Neural cell (in vitro differentiated cells): ENCODE measurements at regions not wholly inside any gene's neighbourhood (a gene's known extent, or its start where the extent isn't known, plus 50 kb on each side); places are given as distances from the start of the nearest gene placed in this dataset.
"Not testable (repeated sequence)": the region's sequence is repeated elsewhere in the genome, so short reads cannot be mapped to it uniquely, and the experiment has no call there.

ENCODE experiments used
- H2AFZ ChIP-seq: fragments of 200-600, 300-800 bp; sonication (generic), shearing (Covaris generic); 2 replicates; pipeline ENCODE4 v1.6.0; 2014; ENCODE audit warnings: low read depth, mild to moderate bottlenecking, antibody characterized with exemption, low read length, moderate library complexity
- H3F3A ChIP-seq: fragments of 200-600 bp; shearing (Covaris generic); 2 replicates; pipeline ENCODE4 v1.6.1; 2016; ENCODE audit warnings: mild to moderate bottlenecking, moderate library complexity, mixed read lengths, antibody characterized with exemption, low read length; ENCODE audit not compliant: insufficient read depth, poor library complexity, severe bottlenecking
- H3K27ac ChIP-seq: fragments of 200-600, 300-800 bp; sonication (generic), shearing (Covaris generic); 2 replicates; pipeline ENCODE4 v1.5.1; 2014; ENCODE audit warnings: mild to moderate bottlenecking, low read length, moderate library complexity
- H3K27me3 ChIP-seq: fragments of 300-800, 200-600 bp; sonication (generic), shearing (Covaris generic); 2 replicates; pipeline ENCODE4 v1.6.0; 2014; ENCODE audit warnings: mild to moderate bottlenecking, low read depth, low read length, moderate library complexity; ENCODE audit not compliant: insufficient read depth
- H3K36me3 ChIP-seq: fragments of 300-800, 200-600 bp; sonication (generic), shearing (Covaris generic); 2 replicates; pipeline ENCODE4 v1.5.1; 2014; ENCODE audit warnings: mild to moderate bottlenecking, antibody characterized with exemption, low read length, moderate library complexity; ENCODE audit not compliant: insufficient read depth
- H3K4me2 ChIP-seq: fragments of 300-800, 200-600 bp; sonication (generic), shearing (Covaris generic); 2 replicates; pipeline ENCODE4 v1.6.0; 2014; ENCODE audit warnings: mild to moderate bottlenecking, low read length
- H3K4me3 ChIP-seq: fragments of 300-800, 200-600 bp; sonication (generic), shearing (Covaris generic); 2 replicates; pipeline ENCODE4 v1.5.1; 2014; ENCODE audit warnings: mild to moderate bottlenecking, low read length, moderate library complexity
- H3K79me2 ChIP-seq: fragments of 200-600 bp; shearing (Covaris generic); replicated peaks from 2 replicates; pipeline ENCODE4 v1.6.0; 2014; ENCODE audit warnings: mild to moderate bottlenecking, low read length, moderate library complexity; ENCODE audit not compliant: insufficient read depth
- H3K9ac ChIP-seq: fragments of 300-800, 200-600 bp; sonication (generic), shearing (Covaris generic); 2 replicates; pipeline ENCODE4 v1.6.1; 2016; ENCODE audit warnings: mild to moderate bottlenecking, low read length, mixed read lengths
- H3K9me2 ChIP-seq: fragments of 200-600 bp; shearing (Covaris generic); 2 replicates; pipeline ENCODE4 v1.6.1; 2016; ENCODE audit warnings: mild to moderate bottlenecking, low read length, mixed read lengths; ENCODE audit not compliant: insufficient read depth
- H3K9me3 ChIP-seq: fragments of 200-600, 300-800 bp; sonication (generic), shearing (Covaris generic); 2 replicates; pipeline ENCODE4 v1.6.1; 2016; ENCODE audit warnings: mild to moderate bottlenecking, mixed run types, low read length, moderate library complexity, mixed read lengths
- H4K20me1 ChIP-seq: fragments of 200-600 bp; shearing (Covaris generic); 2 replicates; pipeline ENCODE4 v1.6.1; 2016; ENCODE audit warnings: mild to moderate bottlenecking, mixed run types; ENCODE audit not compliant: insufficient read depth
- EZH2 ChIP-seq: fragments of 200-600, 300-800 bp; shearing (Covaris generic), sonication (generic); IDR thresholded peaks from 2 replicates; pipeline ENCODE4 v1.6.1; 2014; ENCODE audit warnings: antibody characterized with exemption, low read length, borderline replicate concordance, mild to moderate bottlenecking; ENCODE audit not compliant: insufficient read depth, poor library complexity, severe bottlenecking
- MXI1 ChIP-seq: fragments of 450-650 bp; conservative IDR thresholded peaks from 2 replicates; pipeline ENCODE4 v1.6.1; 2014; ENCODE audit warnings: antibody characterized with exemption, mild to moderate bottlenecking; ENCODE audit not compliant: poor library complexity, severe bottlenecking
- POLR2AphosphoS5 ChIP-seq: IDR thresholded peaks from 2 replicates; pipeline ENCODE4 v1.6.1; 2012
- RAD21 ChIP-seq: fragments of 450-650 bp; conservative IDR thresholded peaks from 2 replicates; pipeline ENCODE4 v1.6.1; 2014; ENCODE audit warnings: antibody characterized with exemption, mild to moderate bottlenecking, moderate library complexity
- SMC3 ChIP-seq: fragments of 450-650 bp; conservative IDR thresholded peaks from 2 replicates; pipeline ENCODE4 v1.6.1; 2014; ENCODE audit warnings: antibody characterized with exemption, mild to moderate bottlenecking, moderate library complexity; ENCODE audit not compliant: poor library complexity
- TAF1 ChIP-seq: IDR thresholded peaks from 2 replicates; pipeline ENCODE4 v1.6.1; 2012; ENCODE audit warnings: low read depth
- TF ChIP-seq, protein P1 (sequence below): fragments of 450-650 bp; IDR thresholded peaks from 2 replicates; pipeline ENCODE4 v1.5.1; 2014; ENCODE audit warnings: antibody characterized with exemption, mild to moderate bottlenecking, moderate library complexity; ENCODE audit not compliant: poor library complexity, severe bottlenecking

DNA sequence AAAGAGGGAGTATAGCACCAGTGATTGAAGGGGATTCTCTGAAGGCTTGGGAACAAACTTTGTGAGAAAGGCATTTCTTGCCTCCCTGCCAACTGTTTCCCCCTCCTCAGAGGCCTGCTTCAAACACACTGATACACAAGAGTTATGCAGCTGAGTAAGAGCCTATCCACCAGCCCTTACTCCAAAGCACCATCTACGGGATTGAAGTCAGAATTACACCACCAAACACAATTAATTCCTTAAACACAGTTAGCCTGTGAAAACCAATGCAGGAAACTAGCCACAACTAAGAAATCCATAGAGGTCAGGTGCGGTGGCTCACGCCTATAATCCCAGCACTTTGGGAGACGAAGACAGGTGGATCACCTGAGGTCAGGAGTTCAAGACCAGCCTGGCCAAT lies 138.3 kb downstream of the SHCBP1 start:
- H3K9me3 ChIP-seq: peaks cover 5% of the 10 kb centered on the region
- H3K27ac ChIP-seq: no peak overlapping the region
- H2AFZ ChIP-seq: no peak overlapping the region
- no peak overlapping the region for H3K4me3 ChIP-seq
- no peaks in the 10 kb centered on the region for H3K27me3 ChIP-seq
- no peaks in the 10 kb centered on the region for H3K9me2 ChIP-seq
- no peaks in the 10 kb centered on the region for H3K79me2 ChIP-seq
- no peak for TF ChIP-seq POLR2AphosphoS5
- no peak for TF ChIP-seq TAF1
- no peak for TF ChIP-seq MXI1
- no peak for TF ChIP-seq RAD21
- H4K20me1 ChIP-seq: no peaks in the 10 kb centered on the region
- no peaks in the 10 kb centered on the region for H3F3A ChIP-seq
- no peak overlapping the region for H3K9ac ChIP-seq
- no peaks in the 10 kb centered on the region for H3K36me3 ChIP-seq
- H3K4me2 ChIP-seq: no peak overlapping the region

DNA sequence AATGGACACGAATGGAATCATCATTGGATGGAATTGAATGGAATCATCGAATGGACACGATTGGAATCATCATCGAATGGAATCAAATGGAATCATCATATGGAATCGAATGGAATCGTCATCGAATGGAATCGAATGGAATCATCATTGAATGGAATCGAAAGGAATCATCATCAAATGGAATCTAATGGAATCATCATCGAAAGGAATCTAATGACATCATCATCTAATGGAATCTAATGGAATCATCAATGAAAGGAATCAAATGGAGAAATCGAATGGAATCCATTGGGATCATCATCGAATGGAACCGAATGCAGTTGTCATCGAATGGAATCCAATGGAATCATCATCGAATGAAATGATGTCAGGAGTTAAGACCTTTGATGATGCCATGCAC lies 154.9 kb downstream of the SHCBP1 start:
- TF ChIP-seq EZH2: no peak
- no peak for TF ChIP-seq POLR2AphosphoS5
- no peaks in the 10 kb centered on the region for H4K20me1 ChIP-seq
- H3K9me3 ChIP-seq: peaks cover 25% of the 10 kb centered on the region
- no peaks in the 10 kb centered on the region for H3K79me2 ChIP-seq
- H2AFZ ChIP-seq: no peak overlapping the region
- no peaks in the 10 kb centered on the region for H3F3A ChIP-seq
- no peaks in the 10 kb centered on the region for H3K36me3 ChIP-seq
- no peak overlapping the region for H3K4me2 ChIP-seq
- H3K4me3 ChIP-seq: no peak overlapping the region
- no peak overlapping the region for H3K9ac ChIP-seq
- no peak overlapping the region for H3K27ac ChIP-seq
- H3K27me3 ChIP-seq: no peaks in the 10 kb centered on the region
- H3K9me2 ChIP-seq: no peaks in the 10 kb centered on the region

DNA sequence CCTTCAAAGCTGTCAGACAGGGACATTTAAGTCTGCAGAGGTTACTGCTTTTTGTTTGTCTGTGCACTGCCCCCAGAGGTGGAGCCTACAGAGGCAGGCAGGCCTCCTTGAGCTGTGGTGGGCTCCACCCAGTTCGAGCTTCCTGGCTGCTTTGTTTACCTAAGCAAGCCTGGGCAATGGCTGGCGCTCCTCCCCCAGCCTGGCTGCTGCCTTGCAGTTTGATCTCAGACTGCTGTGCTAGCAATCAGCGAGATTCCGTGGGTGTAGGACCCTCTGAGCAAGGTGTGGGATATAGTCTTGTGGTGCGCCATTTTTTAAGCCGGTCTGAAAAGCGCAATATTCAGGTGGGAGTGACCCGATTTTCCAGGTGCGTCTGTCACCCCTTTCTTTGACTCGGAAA lies 166.4 kb downstream of the SHCBP1 start:
- not testable (repeated sequence) for H3K9me2 ChIP-seq, H3F3A ChIP-seq, H3K4me3 ChIP-seq, H2AFZ ChIP-seq, H3K9ac ChIP-seq, H3K36me3 ChIP-seq, H4K20me1 ChIP-seq, H3K4me2 ChIP-seq, H3K9me3 ChIP-seq, H3K79me2 ChIP-seq, H3K27ac ChIP-seq, H3K27me3 ChIP-seq

DNA sequence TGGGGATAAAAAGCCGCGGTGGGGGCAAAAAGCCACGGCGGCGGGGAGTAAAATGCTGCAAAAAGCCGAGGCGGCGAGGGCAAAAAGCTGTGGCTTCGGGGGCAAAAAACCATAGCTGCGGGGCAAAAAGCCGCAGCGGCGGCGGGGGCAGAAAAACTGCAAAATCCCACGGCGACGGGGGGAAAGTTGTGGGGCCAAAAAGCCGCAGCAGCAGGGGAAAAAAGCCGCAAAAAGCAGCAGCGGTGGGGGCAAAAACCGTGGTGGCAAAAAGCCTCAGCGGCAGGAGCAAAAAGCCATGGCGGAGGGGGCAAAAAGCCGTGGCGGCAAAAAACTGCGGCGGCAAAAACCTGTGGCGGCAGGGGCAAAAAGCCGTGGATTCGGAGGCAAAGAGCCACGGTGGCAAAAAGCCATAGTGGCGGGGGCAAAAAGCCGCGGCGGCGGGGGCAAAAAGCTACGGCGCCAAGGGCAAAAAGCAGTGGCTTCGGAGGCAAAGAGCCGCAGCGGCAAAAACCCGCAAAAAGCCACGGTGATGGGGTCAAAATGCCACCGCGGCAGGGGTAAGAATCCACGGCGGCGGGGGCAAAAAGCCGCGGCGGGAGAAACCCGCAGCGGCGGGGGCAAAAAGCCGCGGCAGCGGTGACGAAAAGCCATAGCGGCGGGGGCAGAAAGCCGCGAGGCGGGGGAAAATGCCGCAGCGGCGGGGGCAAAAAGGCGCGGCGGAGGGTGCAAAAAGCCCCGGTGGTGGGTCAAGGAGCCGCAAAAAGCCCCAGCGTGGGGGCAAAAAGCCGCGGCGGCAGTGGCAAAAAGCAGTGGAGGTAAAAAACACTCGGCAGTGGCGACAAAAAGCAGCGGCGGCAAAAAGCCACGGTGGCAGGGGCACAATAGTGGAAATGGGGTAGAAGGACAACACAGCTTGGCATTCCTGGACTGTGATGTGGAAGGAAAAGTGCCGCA lies 192.8 kb downstream of the SHCBP1 start:
- Histone ChIP-seq H3K4me2 (no peak overlapping the region), H3K79me2 (no peaks in the 10 kb centered on the region), H2AFZ (no peak overlapping the region), H3K9ac (no peak overlapping the region), H3K27me3 (no peaks in the 10 kb centered on the region), H3K27ac (no peak overlapping the region), H3K4me3 (no peak overlapping the region), H3K9me2 (no peaks in the 10 kb centered on the region), H3F3A (no peaks in the 10 kb centered on the region), H3K9me3 (no peaks in the 10 kb centered on the region), H4K20me1 (no peaks in the 10 kb centered on the region), H3K36me3 (no peaks in the 10 kb centered on the region)
- TF ChIP-seq, protein P1, sequence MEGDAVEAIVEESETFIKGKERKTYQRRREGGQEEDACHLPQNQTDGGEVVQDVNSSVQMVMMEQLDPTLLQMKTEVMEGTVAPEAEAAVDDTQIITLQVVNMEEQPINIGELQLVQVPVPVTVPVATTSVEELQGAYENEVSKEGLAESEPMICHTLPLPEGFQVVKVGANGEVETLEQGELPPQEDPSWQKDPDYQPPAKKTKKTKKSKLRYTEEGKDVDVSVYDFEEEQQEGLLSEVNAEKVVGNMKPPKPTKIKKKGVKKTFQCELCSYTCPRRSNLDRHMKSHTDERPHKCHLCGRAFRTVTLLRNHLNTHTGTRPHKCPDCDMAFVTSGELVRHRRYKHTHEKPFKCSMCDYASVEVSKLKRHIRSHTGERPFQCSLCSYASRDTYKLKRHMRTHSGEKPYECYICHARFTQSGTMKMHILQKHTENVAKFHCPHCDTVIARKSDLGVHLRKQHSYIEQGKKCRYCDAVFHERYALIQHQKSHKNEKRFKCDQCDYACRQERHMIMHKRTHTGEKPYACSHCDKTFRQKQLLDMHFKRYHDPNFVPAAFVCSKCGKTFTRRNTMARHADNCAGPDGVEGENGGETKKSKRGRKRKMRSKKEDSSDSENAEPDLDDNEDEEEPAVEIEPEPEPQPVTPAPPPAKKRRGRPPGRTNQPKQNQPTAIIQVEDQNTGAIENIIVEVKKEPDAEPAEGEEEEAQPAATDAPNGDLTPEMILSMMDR: no peak
- no peak for TF ChIP-seq EZH2
- TF ChIP-seq MXI1: no peak
- no peak for TF ChIP-seq SMC3
